ENCODE measurements at regions not wholly inside any gene's neighbourhood (a gene's known extent, or its start where the extent isn't known, plus 50 kb on each side); places are given as distances from the start of the nearest gene placed in this dataset.

DNA sequence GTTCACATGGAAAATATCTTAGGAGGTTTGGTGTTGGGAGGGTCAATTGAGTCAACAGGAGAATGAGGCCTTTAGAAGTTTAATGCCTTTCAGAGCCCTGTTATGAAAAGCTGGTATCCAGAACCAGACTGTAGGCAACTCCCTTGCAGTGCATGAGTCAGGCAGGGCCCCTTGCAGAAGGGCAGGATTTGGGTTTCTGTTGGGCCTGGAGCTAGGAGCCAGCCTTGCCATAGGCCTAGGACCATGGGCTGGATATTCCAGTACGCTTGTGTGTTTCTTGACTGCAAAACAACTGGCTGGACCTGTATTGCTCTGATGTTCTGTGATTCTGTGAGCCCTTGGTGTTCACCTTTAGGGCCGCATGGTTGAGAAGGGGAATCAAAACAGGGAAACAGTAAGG is 121.8 kb upstream of the ADRA1D start:
- peaks cover 2% of the 10 kb centered on the region for H3K27me3 Mint-ChIP-seq (ENCODE audit: insufficient read depth, unreplicated experiment)
- Histone ChIP-seq H3K36me3 (ENCODE audit: control insufficient read depth, insufficient read depth, low read length) (no peaks in the 10 kb centered on the region), H3K4me1 (no peaks in the 10 kb centered on the region), H3K9me3 (peaks cover 4% of the 10 kb centered on the region; the same call in 1 of the 2 replicates), H3K27me3 (replicated peaks; ENCODE audit: control insufficient read depth, insufficient read depth, low read length) (no peaks in the 10 kb centered on the region), H3K4me3 (ENCODE audit: low read depth, low read length) (no peak overlapping the region)
- no TSS peak for BruUV-seq (replicated peaks)
- no peak for TF ChIP-seq CTCF (IDR thresholded peaks at IDR 0.05; ENCODE audit: insufficient read depth in 1 of 2, low read depth in 1 of 2, low read length in 1 of 2, severe bottlenecking in 1 of 2, unreplicated experiment in 1 of 2)
- H3K27ac Mint-ChIP-seq (ENCODE audit: unreplicated experiment): no peak overlapping the region
- no peak overlapping the region for H3K4me3 Mint-ChIP-seq (ENCODE audit: unreplicated experiment)
- no peaks in the 10 kb centered on the region for H3K4me1 Mint-ChIP-seq (ENCODE audit: low read depth, unreplicated experiment)
- DNase-seq: no peak
- H3K36me3 Mint-ChIP-seq (ENCODE audit: insufficient read depth, unreplicated experiment): no peaks in the 10 kb centered on the region
- CTCF ChIA-PET: no interaction called here
- intact Hi-C loops (cut with micrococcal nuclease; ENCODE audit: unreplicated experiment): no loop called here
- POLR2A ChIA-PET: no interaction called here
- H3K9me3 Mint-ChIP-seq (ENCODE audit: unreplicated experiment): no peaks in the 10 kb centered on the region

GRCh38 chr20:4369798-4370124 is 120.7 kb upstream of the ADRA1D start:
- intact Hi-C loops (cut with micrococcal nuclease; ENCODE audit: unreplicated experiment): no loop called here
- Histone ChIP-seq H3K4me3 (ENCODE audit: low read depth, low read length) (no peak overlapping the region), H3K4me1 (no peaks in the 10 kb centered on the region), H3K27me3 (replicated peaks; ENCODE audit: control insufficient read depth, insufficient read depth, low read length) (no peaks in the 10 kb centered on the region), H3K9me3 (peaks cover 4% of the 10 kb centered on the region; the same call in 1 of the 2 replicates), H3K36me3 (ENCODE audit: control insufficient read depth, insufficient read depth, low read length) (no peaks in the 10 kb centered on the region)
- Mint-ChIP-seq H3K4me1 (ENCODE audit: low read depth, unreplicated experiment) (no peaks in the 10 kb centered on the region), H3K9me3 (ENCODE audit: unreplicated experiment) (no peaks in the 10 kb centered on the region), H3K27ac (ENCODE audit: unreplicated experiment) (no peak overlapping the region), H3K27me3 (ENCODE audit: insufficient read depth, unreplicated experiment) (peaks cover 6% of the 10 kb centered on the region), H3K36me3 (ENCODE audit: insufficient read depth, unreplicated experiment) (no peaks in the 10 kb centered on the region), H3K4me3 (ENCODE audit: unreplicated experiment) (no peak overlapping the region)
- BruUV-seq (replicated peaks): no TSS peak
- ChIA-PET POLR2A (no interaction called here), CTCF (no interaction called here)
- no peak for DNase-seq
- no peak for TF ChIP-seq CTCF (IDR thresholded peaks at IDR 0.05; ENCODE audit: insufficient read depth in 1 of 2, low read depth in 1 of 2, low read length in 1 of 2, severe bottlenecking in 1 of 2, unreplicated experiment in 1 of 2)

DNA sequence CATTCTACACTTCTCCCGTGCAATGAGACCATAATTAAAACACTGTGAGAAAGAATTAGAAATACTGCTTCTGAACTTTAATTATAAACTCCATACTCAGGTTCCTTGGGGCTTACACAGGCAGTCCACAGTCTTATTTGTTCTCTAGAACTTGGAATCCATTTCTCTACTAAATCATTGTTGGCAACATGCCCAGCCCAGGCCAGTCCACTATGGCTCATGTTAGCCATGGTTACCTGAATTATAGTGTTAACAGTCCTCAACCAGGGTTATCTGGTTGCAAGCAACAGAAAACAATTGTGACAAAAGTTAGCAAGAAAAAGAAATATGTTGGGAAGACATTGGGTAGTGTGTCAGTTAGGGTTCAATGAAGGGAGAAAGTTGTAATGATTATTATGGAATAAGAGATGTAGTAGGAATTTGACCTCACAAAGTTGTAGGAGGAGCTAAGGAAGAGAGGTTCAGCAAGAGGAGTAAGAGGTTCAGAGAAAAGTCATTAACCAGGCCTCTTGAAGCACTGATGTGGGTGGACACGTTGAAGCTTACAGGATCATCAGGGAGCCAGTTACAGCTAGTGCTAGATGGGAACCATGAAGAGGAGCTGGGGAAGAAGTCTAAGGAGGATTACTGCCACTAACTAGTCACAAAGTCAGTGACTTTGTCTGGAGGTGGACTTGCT is 120.2 kb upstream of the ADRA1D start:
- Mint-ChIP-seq H3K9me3 (ENCODE audit: unreplicated experiment) (no peaks in the 10 kb centered on the region), H3K27ac (ENCODE audit: unreplicated experiment) (no peak overlapping the region), H3K27me3 (ENCODE audit: insufficient read depth, unreplicated experiment) (peaks cover 7% of the 10 kb centered on the region), H3K4me3 (ENCODE audit: unreplicated experiment) (no peak overlapping the region), H3K4me1 (ENCODE audit: low read depth, unreplicated experiment) (no peaks in the 10 kb centered on the region), H3K36me3 (ENCODE audit: insufficient read depth, unreplicated experiment) (no peaks in the 10 kb centered on the region)
- ChIA-PET POLR2A (no interaction called here), CTCF (no interaction called here)
- intact Hi-C loops (cut with micrococcal nuclease; ENCODE audit: unreplicated experiment): no loop called here
- BruUV-seq (replicated peaks): no TSS peak
- no peaks in the 10 kb centered on the region for H3K4me1 ChIP-seq
- H3K9me3 ChIP-seq: peaks cover 4% of the 10 kb centered on the region; the same call in 1 of the 2 replicates
- no peak overlapping the region for H3K4me3 ChIP-seq (ENCODE audit: low read depth, low read length)
- DNase-seq: no peak
- H3K27me3 ChIP-seq (replicated peaks; ENCODE audit: control insufficient read depth, insufficient read depth, low read length): no peaks in the 10 kb centered on the region
- TF ChIP-seq CTCF (IDR thresholded peaks at IDR 0.05; ENCODE audit: insufficient read depth in 1 of 2, low read depth in 1 of 2, low read length in 1 of 2, severe bottlenecking in 1 of 2, unreplicated experiment in 1 of 2): no peak
- H3K36me3 ChIP-seq (ENCODE audit: control insufficient read depth, insufficient read depth, low read length): no peaks in the 10 kb centered on the region

All from Caco-2 (cell line).